ENCODE measurements at regions not wholly inside any gene's neighbourhood (a gene's known extent, or its start where the extent isn't known, plus 50 kb on each side); places are given as distances from the start of the nearest gene placed in this dataset.

DNA sequence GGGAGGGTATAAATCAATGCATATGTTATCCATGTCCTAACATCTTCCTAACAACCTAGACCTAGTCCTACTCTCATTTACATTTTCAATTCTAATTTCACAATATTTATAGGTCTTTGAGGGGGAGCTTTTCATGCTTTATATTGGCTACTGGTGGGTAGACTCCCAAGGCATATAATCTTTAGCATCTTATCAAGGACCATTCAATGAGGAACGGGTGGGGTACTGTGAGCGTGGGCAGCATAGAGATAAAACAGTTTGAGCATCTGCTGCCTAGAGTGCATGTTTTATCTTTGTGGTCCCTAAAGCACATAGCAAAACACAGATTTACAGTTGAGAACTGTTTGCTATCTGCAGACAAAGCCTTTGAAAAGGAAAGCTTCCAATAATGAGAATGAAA lies 427.6 kb upstream of the WWC1 start:
- Histone ChIP-seq H3K27me3 (ENCODE audit: control insufficient read depth in 2 of 2, insufficient read depth in 2 of 2, low read length in 2 of 2) (no peaks in the 10 kb centered on the region), H3K9me3 (replicated peaks in 1 of 2; ENCODE audit: control insufficient read depth in 1 of 2, insufficient read depth in 1 of 2, low read length in 2 of 2) (no peaks in the 10 kb centered on the region), H2AFZ (ENCODE audit: insufficient read depth, low read depth, low read length, poor library complexity, severe bottlenecking) (no peak overlapping the region), H3K9ac (ENCODE audit: insufficient read depth, low read length, poor library complexity, severe bottlenecking) (no peak overlapping the region), H3K4me1 (ENCODE audit: control insufficient read depth in 1 of 2, insufficient read depth in 2 of 2, low read length in 2 of 2) (no peaks in the 10 kb centered on the region), H3K36me3 (replicated peaks in 1 of 2; ENCODE audit: control insufficient read depth in 1 of 2, insufficient read depth in 2 of 2, low read length in 2 of 2) (no peaks in the 10 kb centered on the region), H3K4me3 (replicated peaks in 1 of 3; ENCODE audit: low read depth in 2 of 3, low read length in 3 of 3) (no peak overlapping the region), H3K27ac (ENCODE audit: low read depth in 1 of 2, low read length in 2 of 2) (no peak overlapping the region), H3K4me2 (replicated peaks; ENCODE audit: extremely low read depth, low read length, poor library complexity, severe bottlenecking) (no peak overlapping the region), H3K79me2 (ENCODE audit: insufficient read depth, low read length) (no peaks in the 10 kb centered on the region), H4K20me1 (ENCODE audit: insufficient read depth, low read length) (no peaks in the 10 kb centered on the region)
- no peak for DNase-seq
- Mint-ChIP-seq H3K27ac (no peak overlapping the region), H3K4me3 (no peak overlapping the region), H3K4me1 (no peaks in the 10 kb centered on the region), H3K36me3 (no peaks in the 10 kb centered on the region), H3K9me3 (peaks cover 0 to 6% (median 0%) of the 10 kb centered on the region in 7 donors), H3K27me3 (ENCODE audit: low read depth in 3 of 3) (peaks cover 0 to 4% (median 0%) of the 10 kb centered on the region in 3 donors)
- TF ChIP-seq, protein P1, sequence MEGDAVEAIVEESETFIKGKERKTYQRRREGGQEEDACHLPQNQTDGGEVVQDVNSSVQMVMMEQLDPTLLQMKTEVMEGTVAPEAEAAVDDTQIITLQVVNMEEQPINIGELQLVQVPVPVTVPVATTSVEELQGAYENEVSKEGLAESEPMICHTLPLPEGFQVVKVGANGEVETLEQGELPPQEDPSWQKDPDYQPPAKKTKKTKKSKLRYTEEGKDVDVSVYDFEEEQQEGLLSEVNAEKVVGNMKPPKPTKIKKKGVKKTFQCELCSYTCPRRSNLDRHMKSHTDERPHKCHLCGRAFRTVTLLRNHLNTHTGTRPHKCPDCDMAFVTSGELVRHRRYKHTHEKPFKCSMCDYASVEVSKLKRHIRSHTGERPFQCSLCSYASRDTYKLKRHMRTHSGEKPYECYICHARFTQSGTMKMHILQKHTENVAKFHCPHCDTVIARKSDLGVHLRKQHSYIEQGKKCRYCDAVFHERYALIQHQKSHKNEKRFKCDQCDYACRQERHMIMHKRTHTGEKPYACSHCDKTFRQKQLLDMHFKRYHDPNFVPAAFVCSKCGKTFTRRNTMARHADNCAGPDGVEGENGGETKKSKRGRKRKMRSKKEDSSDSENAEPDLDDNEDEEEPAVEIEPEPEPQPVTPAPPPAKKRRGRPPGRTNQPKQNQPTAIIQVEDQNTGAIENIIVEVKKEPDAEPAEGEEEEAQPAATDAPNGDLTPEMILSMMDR (IDR thresholded peaks at IDR 0.05) = no peak
- intact Hi-C loops (cut with micrococcal nuclease) = no loop called here
- WGBS (ENCODE audit: insufficient coverage) = 100% methylated on average over 1 of the region's 2 CpGs

DNA sequence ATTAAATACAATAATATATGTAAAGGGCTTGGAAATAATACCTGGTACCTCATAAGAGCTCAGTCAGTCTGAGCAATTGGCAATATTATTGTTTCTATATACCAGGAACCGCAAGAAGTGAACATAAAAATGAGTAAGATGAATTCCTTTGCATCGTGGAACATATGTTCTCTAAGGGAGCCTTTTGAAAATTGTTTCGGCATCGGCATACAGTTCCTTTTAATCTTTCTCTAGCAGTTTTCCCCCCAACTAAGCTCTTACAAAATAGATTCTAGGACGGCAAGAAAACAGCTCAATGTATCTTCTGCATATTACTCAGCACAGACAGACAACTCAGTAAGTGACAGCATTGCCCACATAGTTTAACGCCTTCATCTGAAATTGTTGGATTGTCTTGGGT lies 426.6 kb upstream of the WWC1 start:
- intact Hi-C loops (cut with micrococcal nuclease) = no loop called here
- no peak overlapping the region for H3K4me2 ChIP-seq (replicated peaks; ENCODE audit: extremely low read depth, low read length, poor library complexity, severe bottlenecking)
- Mint-ChIP-seq H3K27ac (no peak overlapping the region), H3K4me1 (no peaks in the 10 kb centered on the region), H3K27me3 (ENCODE audit: low read depth in 3 of 3) (peaks cover 0 to 4% (median 0%) of the 10 kb centered on the region in 3 donors), H3K9me3 (peaks cover 0 to 6% (median 0%) of the 10 kb centered on the region in 7 donors), H3K4me3 (no peak overlapping the region), H3K36me3 (no peaks in the 10 kb centered on the region)
- H3K4me3 ChIP-seq (replicated peaks in 1 of 3; ENCODE audit: low read depth in 2 of 3, low read length in 3 of 3) = no peak overlapping the region
- H3K36me3 ChIP-seq (replicated peaks in 1 of 2; ENCODE audit: control insufficient read depth in 1 of 2, insufficient read depth in 2 of 2, low read length in 2 of 2) = no peaks in the 10 kb centered on the region
- TF ChIP-seq, protein P1 (IDR thresholded peaks at IDR 0.05) = no peak
- H4K20me1 ChIP-seq (ENCODE audit: insufficient read depth, low read length) = no peaks in the 10 kb centered on the region
- WGBS (ENCODE audit: insufficient coverage) = 62% methylated on average over 2 of the region's 6 CpGs
- no peak overlapping the region for H3K27ac ChIP-seq (ENCODE audit: low read depth in 1 of 2, low read length in 2 of 2)
- no peak overlapping the region for H3K9ac ChIP-seq (ENCODE audit: insufficient read depth, low read length, poor library complexity, severe bottlenecking)
- no peaks in the 10 kb centered on the region for H3K27me3 ChIP-seq (ENCODE audit: control insufficient read depth in 2 of 2, insufficient read depth in 2 of 2, low read length in 2 of 2)
- no peaks in the 10 kb centered on the region for H3K4me1 ChIP-seq (ENCODE audit: control insufficient read depth in 1 of 2, insufficient read depth in 2 of 2, low read length in 2 of 2)
- H3K79me2 ChIP-seq (ENCODE audit: insufficient read depth, low read length) = no peaks in the 10 kb centered on the region
- no peak overlapping the region for H2AFZ ChIP-seq (ENCODE audit: insufficient read depth, low read depth, low read length, poor library complexity, severe bottlenecking)
- DNase-seq = no peak
- no peaks in the 10 kb centered on the region for H3K9me3 ChIP-seq (replicated peaks in 1 of 2; ENCODE audit: control insufficient read depth in 1 of 2, insufficient read depth in 1 of 2, low read length in 2 of 2)

Data from CD14-positive monocyte (primary cell).